Uterus (tissue), 3 donors: ENCODE measurements at regions not wholly inside any gene's neighbourhood (a gene's known extent, or its start where the extent isn't known, plus 50 kb on each side); places are given as distances from the start of the nearest gene placed in this dataset.

ENCODE experiments used
- DNase-seq, 2 donors: peaks; one replicate each; pipeline ENCODE4 v3.0.0-alpha.2; 2019 to 2020
- H3K27ac ChIP-seq, 2 donors: fragments of 200-600 bp; sonication (generic); 1 replicate in 1 of 2; 2 replicates in 1 of 2; pipeline ENCODE4 v1.5.1; 2016 to 2018
- H3K27me3 ChIP-seq, 2 donors: fragments of 200-600 bp; sonication (generic); one replicate each; pipeline ENCODE4 v1.5.1; 2018 to 2019; ENCODE audit warnings: control low read depth in 1 of 2
- H3K36me3 ChIP-seq, 2 donors: fragments of 200-600 bp; sonication (generic); one replicate each; pipeline ENCODE4 v1.5.1; 2019; ENCODE audit warnings: control low read depth in 1 of 2
- H3K4me1 ChIP-seq, 2 donors: fragments of 200-600 bp; sonication (generic); one replicate each; pipeline ENCODE4 v1.5.1; 2018 to 2019; ENCODE audit warnings: control low read depth in 1 of 2
- H3K4me3 ChIP-seq, 2 donors: fragments of 200-600 bp; sonication (generic); 1 replicate in 1 of 2; 2 replicates in 1 of 2; pipeline ENCODE4 v1.5.1; 2018 to 2019; ENCODE audit warnings: mild to moderate bottlenecking in 1 of 2
- H3K9me3 ChIP-seq, 2 donors: fragments of 200-600 bp; sonication (generic); one replicate each; pipeline ENCODE4 v1.5.1; 2019; ENCODE audit warnings: control low read depth in 1 of 2
- CTCF ChIP-seq, 4 experiments: fragments of 200-600 bp in 2 of 4; fragments of 450-650 bp in 2 of 4; sonication (generic) in 2 of 4; IDR thresholded peaks; one replicate each; pipeline ENCODE4 v1.5.1; 2016 to 2019; ENCODE audit warnings: antibody characterized with exemption in 4 of 4, mild to moderate bottlenecking in 2 of 4, moderate library complexity in 1 of 4
- POLR2A ChIP-seq, 2 donors: fragments of 450-650 bp; IDR thresholded peaks; one replicate each; pipeline ENCODE4 v1.6.1; 2016; ENCODE audit warnings: antibody characterized with exemption in 2 of 2, mild to moderate bottlenecking in 1 of 2, moderate library complexity in 1 of 2
- intact Hi-C: fragments of 100-400 bp; cut with DNase I; formaldehyde crosslinking; loops from one replicate; pipeline ENCODE4 v1.15.1; 2023; ENCODE audit warnings: low total_unique reads
- donor health status: DM: yes; HTN: yes; CAD: no.

- Histone ChIP-seq H3K4me3 (no peak overlapping the region), H3K27ac (no peak overlapping the region), H3K9me3 (no peaks in the 10 kb centered on the region), H3K4me1 (no peaks in the 10 kb centered on the region), H3K27me3 (no peaks in the 10 kb centered on the region), H3K36me3 (no peaks in the 10 kb centered on the region)
- intact Hi-C loops, result no loop called here
- no peak for TF ChIP-seq CTCF (IDR thresholded peaks at IDR 0.05)
- no peak for TF ChIP-seq POLR2A (IDR thresholded peaks at IDR 0.05)
- no peak for DNase-seq
Measured at GRCh38 chr2:23020659-23021058, 364.3 kb upstream of the KLHL29 start.

- Histone ChIP-seq H3K27me3 (no peaks in the 10 kb centered on the region), H3K4me3 (no peak overlapping the region), H3K36me3 (no peaks in the 10 kb centered on the region), H3K4me1 (no peaks in the 10 kb centered on the region), H3K27ac (no peak overlapping the region), H3K9me3 (no peaks in the 10 kb centered on the region)
- intact Hi-C loops, result no loop called here
- no peak for DNase-seq
- TF ChIP-seq CTCF (IDR thresholded peaks at IDR 0.05), result no peak
- no peak for TF ChIP-seq POLR2A (IDR thresholded peaks at IDR 0.05)
Measured at GRCh38 chr2:23021311-23022120, 363.5 kb upstream of the KLHL29 start.

DNA sequence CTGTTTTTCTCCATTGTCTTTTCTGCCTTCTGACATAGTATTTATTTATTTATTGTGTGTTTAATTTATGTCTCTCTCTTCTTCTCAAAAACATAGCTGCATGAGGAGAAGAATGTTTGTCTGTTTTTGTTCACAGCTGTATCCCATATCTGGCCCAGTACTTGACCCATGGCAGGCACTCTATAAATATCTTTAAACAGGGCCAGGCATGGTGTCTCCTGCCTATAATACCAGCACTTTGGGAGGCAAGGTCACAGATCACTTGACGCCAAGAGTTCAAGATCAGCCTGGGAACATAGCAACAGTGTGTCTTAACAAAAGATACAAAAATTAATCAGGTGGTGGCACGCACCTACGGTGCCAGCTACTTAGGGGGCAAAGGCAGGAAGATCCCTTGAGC is 361.3 kb upstream of the KLHL29 start:
- Histone ChIP-seq H3K4me1 (no peaks in the 10 kb centered on the region), H3K27me3 (no peaks in the 10 kb centered on the region), H3K27ac (no peak overlapping the region), H3K4me3 (no peak overlapping the region), H3K9me3 (no peaks in the 10 kb centered on the region), H3K36me3 (no peaks in the 10 kb centered on the region)
- DNase-seq, result no peak
- intact Hi-C loops, result no loop called here
- TF ChIP-seq CTCF (IDR thresholded peaks at IDR 0.05), result no peak
- no peak for TF ChIP-seq POLR2A (IDR thresholded peaks at IDR 0.05)

- intact Hi-C loops, result no loop called here
- Histone ChIP-seq H3K27me3 (no peaks in the 10 kb centered on the region), H3K36me3 (no peaks in the 10 kb centered on the region), H3K4me1 (no peaks in the 10 kb centered on the region), H3K4me3 (no peak overlapping the region), H3K9me3 (no peaks in the 10 kb centered on the region), H3K27ac (no peak overlapping the region)
- no peak for TF ChIP-seq POLR2A (IDR thresholded peaks at IDR 0.05)
- no peak for TF ChIP-seq CTCF (IDR thresholded peaks at IDR 0.05)
- DNase-seq, result no peak
Measured at GRCh38 chr2:23026671-23027070, 358.3 kb upstream of the KLHL29 start.

DNA sequence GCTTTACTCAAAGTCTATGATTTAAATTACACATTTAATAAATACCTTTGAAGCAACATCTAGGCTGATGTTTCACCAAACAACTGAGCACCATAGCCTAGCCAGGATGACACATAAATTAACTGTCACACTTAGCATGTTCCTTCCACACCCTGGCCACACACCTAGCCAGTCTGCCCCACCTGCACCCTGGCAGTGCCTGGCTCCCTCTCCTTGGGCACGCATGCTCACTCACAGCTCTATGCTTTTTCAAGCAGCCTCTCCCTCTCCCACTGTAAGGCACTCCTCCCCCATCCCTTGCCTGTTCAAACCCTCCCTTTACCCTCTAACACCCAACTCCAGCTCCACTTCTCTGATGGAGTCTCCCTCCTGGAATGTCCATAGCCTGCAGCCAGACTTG is 357.6 kb upstream of the KLHL29 start:
- Histone ChIP-seq H3K27me3 (no peaks in the 10 kb centered on the region), H3K4me3 (no peak overlapping the region), H3K36me3 (no peaks in the 10 kb centered on the region), H3K9me3 (no peaks in the 10 kb centered on the region), H3K4me1 (no peaks in the 10 kb centered on the region), H3K27ac (no peak overlapping the region)
- no peak for TF ChIP-seq CTCF (IDR thresholded peaks at IDR 0.05)
- TF ChIP-seq POLR2A (IDR thresholded peaks at IDR 0.05), result no peak
- intact Hi-C loops, result no loop called here
- no peak for DNase-seq
